GM12891 (cell line): ENCODE measurements at regions not wholly inside any gene's neighbourhood (a gene's known extent, or its start where the extent isn't known, plus 50 kb on each side); places are given as distances from the start of the nearest gene placed in this dataset.

ENCODE experiments used
- PAX5 ChIP-seq: IDR thresholded peaks from 2 replicates; pipeline ENCODE4 v1.6.1; 2011; ENCODE audit warnings: low read length, moderate library complexity, mild to moderate bottlenecking; ENCODE audit not compliant: insufficient read depth, severe bottlenecking
- POLR2A ChIP-seq: IDR thresholded peaks from 2 replicates; pipeline ENCODE4 v1.6.1; 2011; ENCODE audit warnings: low read depth, low read length, control low read depth
- POLR2AphosphoS5 ChIP-seq: IDR thresholded peaks from 2 replicates; pipeline ENCODE4 v1.6.1; 2011; ENCODE audit warnings: low read depth, low read length, control low read depth
- TAF1 ChIP-seq: IDR thresholded peaks from 2 replicates; pipeline ENCODE4 v1.6.1; 2011; ENCODE audit warnings: low read depth, low read length, control low read depth

- TF ChIP-seq POLR2A (no peak), TAF1 (no peak), PAX5 (no peak), POLR2AphosphoS5 (no peak)
Measured at GRCh38 chr10:43986374-43986773, 337.7 kb upstream of the ZNF32 start.
